ENCODE measurements at regions not wholly inside any gene's neighbourhood (a gene's known extent, or its start where the extent isn't known, plus 50 kb on each side); places are given as distances from the start of the nearest gene placed in this dataset.

DNA sequence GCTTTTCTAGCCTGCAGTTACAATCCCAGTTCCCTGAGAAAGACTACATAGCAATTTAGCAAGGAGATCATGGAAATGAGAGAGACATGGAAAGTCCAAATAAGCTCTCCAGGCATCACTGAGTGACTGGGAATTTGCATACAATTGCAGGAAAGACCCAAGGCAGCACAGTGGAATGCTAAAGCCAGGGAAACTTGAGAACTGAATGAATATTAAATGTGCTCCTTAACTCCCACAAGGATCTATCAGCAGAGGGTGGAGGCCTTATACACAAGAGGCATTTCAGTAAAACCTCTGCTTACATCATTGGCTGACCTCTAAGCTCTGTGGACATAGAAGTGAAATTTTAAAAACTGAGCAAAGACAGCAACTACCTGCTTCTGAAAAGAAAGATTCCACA lies 355.6 kb upstream of the DAB2 start:
- TF ChIP-seq, protein P1, sequence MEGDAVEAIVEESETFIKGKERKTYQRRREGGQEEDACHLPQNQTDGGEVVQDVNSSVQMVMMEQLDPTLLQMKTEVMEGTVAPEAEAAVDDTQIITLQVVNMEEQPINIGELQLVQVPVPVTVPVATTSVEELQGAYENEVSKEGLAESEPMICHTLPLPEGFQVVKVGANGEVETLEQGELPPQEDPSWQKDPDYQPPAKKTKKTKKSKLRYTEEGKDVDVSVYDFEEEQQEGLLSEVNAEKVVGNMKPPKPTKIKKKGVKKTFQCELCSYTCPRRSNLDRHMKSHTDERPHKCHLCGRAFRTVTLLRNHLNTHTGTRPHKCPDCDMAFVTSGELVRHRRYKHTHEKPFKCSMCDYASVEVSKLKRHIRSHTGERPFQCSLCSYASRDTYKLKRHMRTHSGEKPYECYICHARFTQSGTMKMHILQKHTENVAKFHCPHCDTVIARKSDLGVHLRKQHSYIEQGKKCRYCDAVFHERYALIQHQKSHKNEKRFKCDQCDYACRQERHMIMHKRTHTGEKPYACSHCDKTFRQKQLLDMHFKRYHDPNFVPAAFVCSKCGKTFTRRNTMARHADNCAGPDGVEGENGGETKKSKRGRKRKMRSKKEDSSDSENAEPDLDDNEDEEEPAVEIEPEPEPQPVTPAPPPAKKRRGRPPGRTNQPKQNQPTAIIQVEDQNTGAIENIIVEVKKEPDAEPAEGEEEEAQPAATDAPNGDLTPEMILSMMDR (IDR thresholded peaks at IDR 0.05), result no peak
- no peak for TF ChIP-seq POLR2A (IDR thresholded peaks at IDR 0.05)
- TF ChIP-seq POLR2AphosphoS5 (IDR thresholded peaks at IDR 0.05), result no peak
- TF ChIP-seq EP300 (IDR thresholded peaks at IDR 0.05), result no peak
